ENCODE measurements at regions not wholly inside any gene's neighbourhood (a gene's known extent, or its start where the extent isn't known, plus 50 kb on each side); places are given as distances from the start of the nearest gene placed in this dataset.

DNA sequence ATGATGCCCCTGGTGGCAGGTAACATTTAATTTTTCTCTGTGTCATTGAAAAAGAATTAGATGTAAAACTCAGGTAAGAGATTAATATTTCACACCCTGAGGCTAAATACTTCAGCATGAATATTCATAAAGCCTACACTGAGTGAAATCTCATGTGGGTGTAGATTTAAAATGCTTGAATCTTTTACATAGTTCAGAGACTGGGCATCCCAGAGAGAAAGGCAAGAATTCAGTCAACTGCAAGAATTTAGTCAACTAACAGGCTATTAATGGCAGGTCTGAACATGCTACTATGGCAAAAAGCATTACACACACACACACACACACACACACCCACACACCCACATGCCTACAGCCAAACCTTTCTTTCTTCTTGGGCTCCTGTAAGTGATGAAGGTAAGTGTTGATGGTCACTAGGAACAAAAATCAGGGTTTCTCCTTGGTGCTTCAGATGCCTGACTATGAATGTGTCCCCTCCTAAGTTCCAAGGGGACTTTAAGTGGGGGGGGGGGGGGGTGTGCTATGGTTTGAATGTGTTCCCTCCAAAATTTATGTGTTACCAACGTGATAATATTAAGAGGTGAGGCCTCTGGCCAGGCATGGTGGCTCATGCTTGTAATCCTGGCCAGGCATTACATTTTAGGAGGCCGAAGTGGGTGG is 63.7 kb upstream of the PSMD7 start:
- TF ChIP-seq, protein P1, sequence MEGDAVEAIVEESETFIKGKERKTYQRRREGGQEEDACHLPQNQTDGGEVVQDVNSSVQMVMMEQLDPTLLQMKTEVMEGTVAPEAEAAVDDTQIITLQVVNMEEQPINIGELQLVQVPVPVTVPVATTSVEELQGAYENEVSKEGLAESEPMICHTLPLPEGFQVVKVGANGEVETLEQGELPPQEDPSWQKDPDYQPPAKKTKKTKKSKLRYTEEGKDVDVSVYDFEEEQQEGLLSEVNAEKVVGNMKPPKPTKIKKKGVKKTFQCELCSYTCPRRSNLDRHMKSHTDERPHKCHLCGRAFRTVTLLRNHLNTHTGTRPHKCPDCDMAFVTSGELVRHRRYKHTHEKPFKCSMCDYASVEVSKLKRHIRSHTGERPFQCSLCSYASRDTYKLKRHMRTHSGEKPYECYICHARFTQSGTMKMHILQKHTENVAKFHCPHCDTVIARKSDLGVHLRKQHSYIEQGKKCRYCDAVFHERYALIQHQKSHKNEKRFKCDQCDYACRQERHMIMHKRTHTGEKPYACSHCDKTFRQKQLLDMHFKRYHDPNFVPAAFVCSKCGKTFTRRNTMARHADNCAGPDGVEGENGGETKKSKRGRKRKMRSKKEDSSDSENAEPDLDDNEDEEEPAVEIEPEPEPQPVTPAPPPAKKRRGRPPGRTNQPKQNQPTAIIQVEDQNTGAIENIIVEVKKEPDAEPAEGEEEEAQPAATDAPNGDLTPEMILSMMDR (IDR thresholded peaks at IDR 0.05; ENCODE audit: insufficient read depth, missing control alignments): no peak
- FAIRE-seq (no peak), DNase-seq (ENCODE audit: insufficient read length, low spot score) (no peak)

DNA sequence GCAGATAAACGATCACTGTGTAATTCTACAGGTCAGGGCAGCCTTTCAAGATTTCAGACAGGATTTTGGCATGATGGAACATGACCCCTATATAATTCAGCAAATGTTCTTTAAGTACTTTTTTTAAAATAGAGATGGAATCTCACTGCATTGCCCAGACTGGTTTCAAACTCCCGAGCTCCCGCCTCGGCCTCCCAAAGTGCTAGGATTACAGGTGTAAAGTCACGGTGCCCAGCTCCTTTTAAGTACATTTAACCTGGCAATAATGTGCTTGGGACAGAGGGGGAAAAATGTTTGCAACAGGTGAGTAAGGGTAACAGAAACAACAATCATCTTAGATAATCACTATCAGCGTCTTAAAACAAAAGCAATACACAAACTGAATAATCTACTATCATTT is 66.5 kb upstream of the PSMD7 start:
- FAIRE-seq: no peak
- DNase-seq (ENCODE audit: insufficient read length, low spot score): no peak
- TF ChIP-seq, protein P1 (IDR thresholded peaks at IDR 0.05; ENCODE audit: insufficient read depth, missing control alignments): no peak

DNA sequence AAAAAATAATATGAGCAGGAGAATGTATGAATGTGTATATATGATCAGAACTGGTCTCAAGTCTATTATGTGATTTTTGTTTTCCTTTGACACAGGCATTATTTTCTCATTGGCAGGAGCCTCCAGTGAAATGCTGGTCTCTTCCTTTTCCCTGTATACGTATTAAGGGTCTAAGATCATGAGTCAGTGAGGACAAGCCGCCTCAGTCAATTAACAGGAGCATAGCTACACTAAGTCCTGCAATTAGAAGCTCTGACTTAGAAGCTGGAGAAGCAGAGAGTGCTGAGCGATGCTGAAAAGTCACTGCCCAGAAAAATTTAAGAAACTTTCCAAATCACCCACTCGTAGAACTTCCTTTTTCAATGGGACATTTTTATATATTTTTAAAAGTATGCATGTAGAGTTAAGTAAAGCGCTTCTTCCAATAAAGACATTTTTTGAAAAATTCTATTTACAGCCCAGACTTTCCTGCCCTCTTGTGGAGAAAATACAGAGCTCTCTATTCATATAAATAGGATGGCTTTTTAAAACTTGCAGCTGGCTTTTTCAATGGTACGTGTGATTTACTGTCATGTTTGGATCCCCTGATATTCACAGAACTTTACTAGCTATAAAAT is 70.2 kb upstream of the PSMD7 start:
- TF ChIP-seq, protein P1 (IDR thresholded peaks at IDR 0.05; ENCODE audit: insufficient read depth, missing control alignments): peak; percentile 46
- DNase-seq (ENCODE audit: insufficient read length, low spot score) (no peak), FAIRE-seq (no peak)

DNA sequence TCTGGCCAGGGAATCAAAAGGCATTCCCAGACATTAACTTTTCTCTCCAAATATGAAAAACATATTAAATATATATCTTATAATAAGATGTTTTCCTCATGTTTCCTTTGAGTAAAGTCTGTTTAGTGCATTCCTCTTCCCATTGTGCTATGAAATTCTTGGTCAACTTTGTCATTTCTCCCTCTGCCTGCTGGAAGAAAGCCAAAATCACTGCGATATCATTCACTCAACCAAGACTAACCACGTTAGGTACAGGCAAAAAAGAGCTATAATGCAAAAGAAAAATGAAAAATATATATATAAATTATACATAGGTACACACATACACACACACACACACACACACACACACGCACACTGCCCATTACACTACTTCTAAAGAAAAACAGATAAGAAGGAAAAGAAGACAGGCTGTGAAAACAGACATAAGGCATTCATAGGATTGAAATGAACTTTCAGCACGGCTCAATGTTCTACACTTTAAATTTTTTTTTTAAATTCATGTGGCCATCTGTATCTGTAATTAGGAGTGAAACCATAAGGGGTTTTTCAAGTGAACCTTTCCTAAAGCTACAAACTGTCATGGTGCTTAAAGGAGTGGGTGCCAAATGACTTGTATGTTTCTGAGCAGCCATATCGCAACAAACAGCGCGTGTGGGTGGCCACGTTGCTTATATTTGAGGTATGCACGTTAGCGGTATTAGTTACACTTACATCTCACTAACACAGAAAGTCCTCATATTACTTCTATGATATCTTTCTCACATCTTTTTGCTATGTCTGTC is 71.6 kb upstream of the PSMD7 start:
- TF ChIP-seq, protein P1 (IDR thresholded peaks at IDR 0.05; ENCODE audit: insufficient read depth, missing control alignments): no peak
- FAIRE-seq (no peak), DNase-seq (ENCODE audit: insufficient read length, low spot score) (no peak)

DNA sequence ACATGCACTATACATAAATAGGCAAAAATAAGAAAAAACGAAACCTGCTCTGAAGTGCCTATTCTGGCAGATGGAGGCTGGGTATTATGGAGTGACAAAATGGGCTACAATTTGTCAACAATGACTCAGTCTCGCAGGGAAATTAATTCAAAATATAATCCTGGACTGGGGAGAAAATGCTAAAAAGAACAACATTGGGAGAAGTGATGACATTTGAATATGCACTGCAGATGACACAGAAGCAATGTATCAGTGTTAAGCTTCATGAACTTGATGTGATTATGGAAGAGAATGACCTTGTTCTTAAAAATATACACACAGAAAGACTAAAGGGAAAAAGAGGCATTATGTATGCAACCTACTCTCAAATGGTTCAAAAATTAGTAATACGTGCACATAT is 74.8 kb upstream of the PSMD7 start:
- no peak for FAIRE-seq
- TF ChIP-seq, protein P1 (IDR thresholded peaks at IDR 0.05; ENCODE audit: insufficient read depth, missing control alignments): no peak

DNA sequence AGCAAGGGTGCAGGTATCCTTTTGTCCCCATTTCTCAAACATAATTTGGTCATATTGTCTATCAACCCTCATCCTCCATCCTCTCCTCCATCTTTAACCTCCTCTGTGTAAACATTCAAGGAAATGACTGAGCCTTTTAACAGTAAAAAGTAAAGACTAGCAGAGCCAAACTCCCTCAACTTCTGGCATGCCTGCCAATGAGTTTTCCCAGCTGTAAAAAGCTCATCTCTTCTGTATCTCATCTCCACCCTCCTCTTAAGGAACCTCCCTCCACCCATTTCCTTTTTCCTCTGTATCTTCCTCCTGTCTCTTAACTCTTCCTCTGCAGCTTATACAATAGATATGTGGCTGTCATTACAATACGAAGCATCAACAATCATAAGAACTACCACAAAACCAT is 76.9 kb upstream of the PSMD7 start:
- TF ChIP-seq, protein P1 (IDR thresholded peaks at IDR 0.05; ENCODE audit: insufficient read depth, missing control alignments): no peak
- FAIRE-seq (no peak), DNase-seq (ENCODE audit: insufficient read length, low spot score) (no peak)

More for the DNA sequence above, 74.8 kb upstream of the PSMD7 start:
- DNase-seq (ENCODE audit: insufficient read length, low spot score): no peak
